ENCODE measurements at regions not wholly inside any gene's neighbourhood (a gene's known extent, or its start where the extent isn't known, plus 50 kb on each side); places are given as distances from the start of the nearest gene placed in this dataset.
A peak's percentile ranks its signal among the peaks of the same experiment; 100 is the strongest.
"Not testable (repeated sequence)": the region's sequence is repeated elsewhere in the genome, so short reads cannot be mapped to it uniquely, and the experiment has no call there.

DNA sequence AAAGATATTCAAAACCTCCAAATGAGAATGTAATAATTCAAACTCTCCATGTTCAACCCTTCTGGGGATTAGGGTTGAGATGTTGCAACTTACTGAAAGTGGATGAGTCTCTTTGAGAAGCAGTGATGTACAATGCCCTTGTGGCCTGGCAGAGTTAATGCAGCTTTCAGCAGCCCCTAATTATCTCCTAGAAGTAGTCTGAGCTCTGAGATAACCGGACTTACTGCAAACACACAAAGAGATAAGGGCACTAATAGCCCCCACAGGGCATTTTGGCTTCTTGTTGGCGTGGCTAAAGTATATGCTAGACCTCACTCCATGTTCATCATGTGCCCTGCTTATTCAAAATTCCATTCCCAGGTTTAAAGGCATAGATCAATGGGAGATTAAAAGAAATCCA is 404.7 kb downstream of the NEBL start:
- DNase-seq (ENCODE audit: low read depth): peak; percentile 75

- peak; percentile 60 for DNase-seq (ENCODE audit: low read depth)
Measured at GRCh38 chr10:20489961-20490360, 407.1 kb downstream of the NEBL start.

- no peak for DNase-seq (ENCODE audit: low read depth)
Measured at GRCh38 chr10:20486791-20487190, 410.3 kb downstream of the NEBL start.

- DNase-seq (ENCODE audit: low read depth): no peak
Measured at GRCh38 chr10:20485554-20485953, 411.6 kb downstream of the NEBL start.

- DNase-seq (ENCODE audit: low read depth): no peak
Measured at GRCh38 chr10:20481054-20481453, 416.1 kb downstream of the NEBL start.

GRCh38 chr10:20480575-20480974 is 416.5 kb downstream of the NEBL start:
- not testable (repeated sequence) for DNase-seq (ENCODE audit: low read depth)

DNA sequence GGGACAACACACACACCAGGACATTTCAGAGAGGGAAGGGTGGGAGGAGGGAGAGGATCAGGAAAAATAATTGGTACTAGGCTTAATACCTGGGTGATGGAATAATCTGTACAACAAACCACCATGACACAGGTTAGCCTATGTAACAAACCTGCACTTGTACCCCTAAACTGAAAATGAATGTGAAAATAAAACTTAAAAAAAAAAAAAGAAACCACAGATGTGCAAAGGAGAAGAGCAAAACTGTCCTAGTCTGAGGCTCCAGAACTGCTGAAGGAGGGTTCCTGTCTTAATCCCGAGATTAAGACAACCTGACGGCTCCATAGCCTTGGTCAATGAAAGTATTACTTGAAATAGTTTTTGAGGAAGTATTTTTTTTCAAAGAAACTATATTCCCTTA is 423.0 kb downstream of the NEBL start:
- DNase-seq (ENCODE audit: low read depth): no peak

DNA sequence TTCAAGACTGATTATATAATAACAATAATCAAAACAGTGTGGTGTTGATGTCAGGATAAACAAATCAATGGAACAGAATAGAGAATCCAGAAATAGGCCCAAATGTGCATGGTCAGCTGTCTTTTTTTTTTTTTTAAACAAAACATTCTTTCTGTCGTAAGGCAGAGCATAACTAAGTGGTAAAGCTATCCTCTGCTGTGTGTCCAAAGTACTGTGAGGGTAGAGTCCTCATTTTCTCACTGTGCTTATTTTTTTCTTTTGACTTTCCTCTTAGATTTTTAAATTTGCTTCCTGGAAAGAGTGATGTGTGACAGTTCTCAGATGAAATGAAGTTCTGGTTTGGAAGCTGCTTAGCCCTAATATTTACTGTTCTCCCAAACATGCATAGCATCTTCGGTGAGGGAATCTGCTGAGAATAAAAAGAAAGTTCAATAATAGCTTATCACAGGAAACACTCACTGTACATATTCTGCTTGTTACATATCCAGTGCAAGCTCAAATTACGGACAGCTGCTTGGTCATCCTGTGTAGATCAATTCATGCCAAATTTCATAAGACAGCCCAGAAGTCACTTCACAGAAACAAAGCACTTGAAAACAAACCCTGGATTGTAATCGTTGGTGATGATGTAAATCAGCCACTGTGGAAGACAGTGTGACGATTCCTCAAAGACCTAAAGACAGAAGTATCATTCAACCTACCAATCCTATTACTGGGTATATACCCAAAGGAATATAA is 423.9 kb downstream of the NEBL start:
- no peak for DNase-seq (ENCODE audit: low read depth)

DNA sequence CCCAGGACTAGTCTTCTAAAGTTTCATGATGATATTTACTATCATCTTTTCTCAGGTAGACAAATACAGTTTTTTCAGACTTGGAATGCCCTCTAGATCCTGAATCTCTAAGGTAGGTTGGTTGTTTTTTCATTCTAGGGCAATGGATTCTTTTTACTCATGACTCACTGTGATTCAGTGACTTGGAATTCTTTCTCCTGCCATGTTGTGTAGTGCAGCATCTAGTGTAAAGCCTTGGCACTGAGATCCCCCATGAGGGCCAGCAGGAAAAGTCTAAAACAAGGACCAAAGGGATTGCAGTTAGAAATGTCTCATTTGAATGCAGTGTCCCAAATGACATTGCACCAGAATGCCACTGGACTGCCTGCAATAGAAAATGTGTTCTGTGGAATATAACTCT is 430.4 kb downstream of the NEBL start:
- peak; percentile 49 for DNase-seq (ENCODE audit: low read depth)

DNA sequence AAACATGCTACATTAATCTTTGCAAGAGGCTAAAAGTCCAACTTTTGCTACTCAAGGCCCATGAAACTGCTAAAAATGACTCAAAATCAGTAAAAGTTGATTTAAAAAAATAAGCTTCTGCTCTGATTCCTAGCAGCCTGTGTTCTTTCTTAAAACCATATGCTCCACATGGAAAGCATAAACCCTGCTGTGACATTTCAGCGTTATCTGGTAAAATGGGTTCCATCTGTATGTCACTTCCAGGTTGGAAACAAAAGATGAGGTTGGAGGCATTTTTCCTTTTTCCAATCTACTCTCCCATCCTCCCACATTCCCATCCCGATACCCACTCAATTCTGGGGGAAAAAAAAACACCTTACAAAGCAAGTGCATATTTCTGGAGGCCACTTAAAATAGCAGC is 439.5 kb downstream of the NEBL start:
- DNase-seq (ENCODE audit: low read depth): no peak

DNA sequence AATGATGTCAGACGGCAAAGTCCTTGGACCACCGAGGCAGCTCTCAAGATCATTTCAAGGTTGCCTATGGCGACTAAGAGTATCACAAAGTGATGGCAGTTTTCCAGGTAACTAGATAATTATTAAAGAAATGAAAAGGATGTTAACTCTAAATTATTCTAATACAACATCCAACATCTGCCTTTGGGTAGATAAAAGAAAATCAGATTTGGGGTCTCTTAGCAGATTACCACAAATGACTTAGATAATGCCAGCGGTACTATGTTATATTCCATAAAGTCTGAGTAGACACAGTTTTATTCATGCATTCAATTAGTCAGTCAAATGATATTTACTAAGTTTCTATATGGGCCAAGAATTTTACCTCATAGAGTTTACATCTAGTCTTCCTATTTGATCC is 441.3 kb downstream of the NEBL start:
- DNase-seq (ENCODE audit: low read depth): no peak

DNA sequence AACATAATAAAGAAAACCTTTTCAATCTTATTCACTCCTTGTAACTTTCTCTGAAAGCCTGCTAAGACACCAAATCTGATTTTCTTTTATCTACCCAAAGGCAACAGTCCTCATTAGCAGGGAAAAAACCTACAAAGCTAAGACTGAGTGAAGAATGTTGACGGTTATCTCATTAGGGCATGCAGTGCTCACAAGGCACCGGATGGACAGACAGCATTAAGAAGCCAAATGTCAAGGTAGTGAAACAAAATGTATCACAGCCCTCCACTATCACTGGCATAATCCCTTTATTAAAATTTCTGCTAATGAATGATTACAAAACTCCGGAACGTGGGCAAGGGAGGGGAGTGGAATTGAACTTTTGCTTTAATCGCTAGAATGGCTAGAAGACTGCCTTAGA is 442.8 kb downstream of the NEBL start:
- DNase-seq (ENCODE audit: low read depth): peak; percentile 2

DNA sequence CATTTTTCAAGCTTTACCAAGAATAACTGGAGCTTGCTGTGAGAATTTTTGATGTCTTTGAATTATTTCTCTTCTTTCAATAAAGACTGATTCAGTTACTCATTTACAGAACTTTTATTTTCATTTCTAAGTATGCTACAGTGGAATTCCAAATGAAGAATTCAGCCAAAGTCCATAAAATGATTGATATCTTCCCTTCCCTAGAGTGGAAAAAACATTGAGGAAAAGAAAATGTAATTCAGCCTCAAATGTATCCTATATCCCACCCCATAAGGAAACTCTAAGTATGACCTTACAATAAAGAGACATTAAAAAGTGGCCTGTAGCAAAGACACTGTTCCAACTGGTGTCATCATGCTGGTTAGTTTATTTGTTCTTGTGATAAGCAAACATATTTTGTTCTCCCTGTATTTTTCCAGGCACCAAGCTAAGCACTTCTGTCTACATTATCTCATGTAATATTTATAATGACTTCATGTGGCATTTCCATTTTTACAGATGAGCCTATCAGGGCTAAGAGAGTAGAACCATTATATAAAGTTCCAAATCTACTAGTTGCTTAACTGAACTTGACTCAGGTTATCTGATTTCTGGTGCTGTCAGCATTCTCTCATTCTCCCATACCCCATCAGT is 450.4 kb downstream of the NEBL start:
- no peak for DNase-seq (ENCODE audit: low read depth)

DNA sequence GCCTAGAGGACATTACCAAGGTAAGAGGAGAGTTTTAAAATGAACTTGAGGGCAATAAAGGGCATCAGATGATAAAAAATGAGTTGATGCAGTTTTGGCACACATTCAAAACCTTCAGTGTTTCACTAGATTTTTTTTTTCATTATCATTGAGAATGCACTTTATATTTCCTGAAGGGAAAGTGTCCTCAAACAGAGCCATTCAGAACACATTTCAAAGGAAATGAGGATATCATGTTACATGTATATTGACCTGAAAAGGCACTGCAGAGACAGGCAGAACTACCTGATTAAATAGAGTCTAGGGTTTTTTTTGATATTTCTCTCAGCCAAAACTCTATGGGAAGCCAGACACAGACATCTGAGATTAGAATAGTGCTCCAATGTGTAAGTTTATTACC is 454.0 kb downstream of the NEBL start:
- no peak for DNase-seq (ENCODE audit: low read depth)

- no peak for DNase-seq (ENCODE audit: low read depth)
Measured at GRCh38 chr10:20429742-20430141, 467.4 kb downstream of the NEBL start.

- DNase-seq (ENCODE audit: low read depth): no peak
Measured at GRCh38 chr10:20427821-20428220, 469.3 kb downstream of the NEBL start.

GRCh38 chr10:20418286-20418685 is 478.8 kb downstream of the NEBL start:
- peak; percentile 0 for DNase-seq (ENCODE audit: low read depth)

GRCh38 chr10:20417791-20418190 is 479.3 kb downstream of the NEBL start:
- DNase-seq (ENCODE audit: low read depth): no peak

GRCh38 chr10:20415684-20416083 is 481.4 kb downstream of the NEBL start:
- DNase-seq (ENCODE audit: low read depth): peak; percentile 14

DNA sequence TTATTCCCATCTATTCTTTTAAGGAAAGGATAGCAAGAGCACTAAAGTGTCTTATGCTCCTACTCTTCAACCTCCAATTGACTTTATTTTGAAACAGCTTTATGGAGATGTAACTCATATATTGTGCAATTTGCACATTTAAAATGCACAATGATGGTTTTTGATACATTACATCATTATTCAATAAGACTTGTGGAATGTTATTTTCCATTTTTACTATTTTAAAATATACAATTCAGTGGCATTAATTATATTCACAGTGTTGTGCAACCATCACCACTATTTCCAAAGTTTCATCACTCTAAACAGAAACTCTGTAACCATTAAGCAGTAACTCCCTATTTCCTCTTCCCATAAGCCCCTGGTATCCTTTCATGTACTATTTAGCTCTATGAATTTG is 489.8 kb downstream of the NEBL start:
- DNase-seq (ENCODE audit: low read depth): peak; percentile 11

DNA sequence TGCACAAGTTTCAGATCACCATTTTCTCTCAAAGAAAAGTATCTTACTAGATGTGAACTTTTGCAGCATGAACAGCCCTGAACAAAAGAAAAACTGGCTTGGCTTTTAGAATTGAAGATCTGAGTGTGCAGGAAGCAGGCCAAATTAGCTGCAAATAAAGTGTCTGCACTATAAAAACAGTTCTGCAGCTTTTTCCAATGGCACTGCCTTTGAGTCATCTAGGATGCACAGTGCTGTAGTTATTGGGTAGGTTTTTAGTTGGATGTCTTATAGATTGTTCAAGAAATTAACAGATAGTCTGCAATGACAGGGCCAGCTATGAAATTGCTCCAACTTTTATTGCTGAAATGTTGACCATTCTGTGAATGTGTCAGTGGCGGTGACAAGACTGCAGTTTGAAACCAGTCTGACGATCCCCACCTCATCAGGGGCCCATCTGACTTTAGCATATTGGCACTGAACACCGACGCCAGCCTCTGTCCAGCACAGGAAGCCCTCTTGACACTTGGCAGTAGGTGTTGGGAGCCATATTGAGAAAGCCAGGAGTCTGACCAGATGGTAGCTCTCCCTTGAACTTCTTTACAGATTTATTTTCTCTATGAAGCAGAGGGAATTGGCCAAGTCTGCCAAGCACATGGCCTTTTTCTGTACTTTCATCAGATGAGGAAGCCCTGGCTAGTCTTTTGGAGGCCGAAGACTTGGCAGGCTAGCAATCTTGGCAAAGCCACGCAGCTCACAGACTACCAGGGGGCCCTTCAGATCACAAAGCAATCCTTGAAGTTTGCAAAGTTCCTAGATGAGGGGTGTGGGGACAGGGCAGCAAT is 490.6 kb downstream of the NEBL start:
- no peak for DNase-seq (ENCODE audit: low read depth)

DNA sequence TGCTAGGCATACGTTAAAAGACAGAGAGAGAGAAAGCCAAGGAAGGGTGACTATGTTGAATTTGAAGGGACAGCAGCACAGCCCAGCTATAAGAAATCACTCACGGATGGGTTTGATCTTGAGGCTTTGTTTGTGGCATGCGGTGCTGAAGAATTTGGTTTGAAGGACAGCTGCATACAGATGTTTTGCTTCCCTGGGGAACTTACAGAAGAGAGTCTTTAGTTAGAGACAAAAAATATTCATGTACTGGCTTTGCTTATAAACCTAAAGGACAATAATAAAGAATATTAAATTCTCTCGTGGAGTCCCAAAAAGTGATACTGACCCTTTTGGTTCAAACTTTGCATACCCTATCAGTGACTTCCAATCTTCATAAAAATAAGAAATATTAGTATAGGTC is 491.4 kb downstream of the NEBL start:
- DNase-seq (ENCODE audit: low read depth): no peak

GRCh38 chr10:20405050-20405449 is 492.1 kb downstream of the NEBL start:
- no peak for DNase-seq (ENCODE audit: low read depth)

All from amniotic epithelial cell (primary cell).